ENCODE measurements at regions not wholly inside any gene's neighbourhood (a gene's known extent, or its start where the extent isn't known, plus 50 kb on each side); places are given as distances from the start of the nearest gene placed in this dataset.

- no peak for DNase-seq
Measured at GRCh38 chr7:134391223-134391622, 67.7 kb downstream of the AKR1B1 start.

GRCh38 chr7:134388336-134389019 is 70.4 kb downstream of the AKR1B1 start:
- DNase-seq, result no peak

- no peak for DNase-seq
Measured at GRCh38 chr7:134378562-134378961, 61.8 kb upstream of the SLC35B4 start.

- DNase-seq, result no peak
Measured at GRCh38 chr7:134376693-134377092, 60.0 kb upstream of the SLC35B4 start.

GRCh38 chr7:134375206-134375605 is 58.5 kb upstream of the SLC35B4 start:
- no peak for DNase-seq

- no peak for DNase-seq
Measured at GRCh38 chr7:134374791-134375190, 58.1 kb upstream of the SLC35B4 start.

GRCh38 chr7:134374291-134374690 is 57.6 kb upstream of the SLC35B4 start:
- no peak for DNase-seq

- no peak for DNase-seq
Measured at GRCh38 chr7:134372858-134373257, 56.1 kb upstream of the SLC35B4 start.

- no peak for DNase-seq
Measured at GRCh38 chr7:134371971-134372370, 55.2 kb upstream of the SLC35B4 start.

- no peak for DNase-seq
Measured at GRCh38 chr7:134371536-134371935, 54.8 kb upstream of the SLC35B4 start.

- DNase-seq, result no peak
Measured at GRCh38 chr7:134370135-134370534, 53.4 kb upstream of the SLC35B4 start.

- peak in 2 of 3 donors; percentile 7 to 22 for DNase-seq
Measured at GRCh38 chr7:134368851-134369544, 52.3 kb upstream of the SLC35B4 start.

GRCh38 chr7:134367956-134368749 is 51.4 kb upstream of the SLC35B4 start:
- no peak for DNase-seq

Data from muscle of back (tissue), 3 donors.